Endothelial cell (in vitro differentiated cells): ENCODE measurements at regions not wholly inside any gene's neighbourhood (a gene's known extent, or its start where the extent isn't known, plus 50 kb on each side); places are given as distances from the start of the nearest gene placed in this dataset.
A peak's percentile ranks its signal among the peaks of the same experiment; 100 is the strongest.

ENCODE experiments used
- DNase-seq: peaks from one replicate; pipeline ENCODE4 v3.0.0; 2021; ENCODE audit warnings: low spot score
- H3K27ac Mint-ChIP-seq: one replicate; pipeline ENCODE4 v1.8.0; 2021; ENCODE audit warnings: mixed read lengths, inconsistent platforms; ENCODE audit not compliant: unreplicated experiment
- H3K27me3 Mint-ChIP-seq: one replicate; pipeline ENCODE4 v1.8.0; 2021; ENCODE audit warnings: mild to moderate bottlenecking, moderate library complexity, mixed read lengths, inconsistent platforms; ENCODE audit not compliant: unreplicated experiment
- H3K36me3 Mint-ChIP-seq: one replicate; pipeline ENCODE4 v1.8.0; 2021; ENCODE audit warnings: mild to moderate bottlenecking, low read depth, mixed read lengths, inconsistent platforms; ENCODE audit not compliant: unreplicated experiment
- H3K4me1 Mint-ChIP-seq: one replicate; pipeline ENCODE4 v1.8.0; 2021; ENCODE audit warnings: mild to moderate bottlenecking, mixed read lengths, inconsistent platforms; ENCODE audit not compliant: unreplicated experiment
- H3K4me3 Mint-ChIP-seq: one replicate; pipeline ENCODE4 v1.8.0; 2021; ENCODE audit warnings: mild to moderate bottlenecking, mixed read lengths, inconsistent platforms; ENCODE audit not compliant: unreplicated experiment
- H3K9me3 Mint-ChIP-seq: one replicate; pipeline ENCODE4 v1.8.0; 2021; ENCODE audit warnings: mixed read lengths, inconsistent platforms; ENCODE audit not compliant: unreplicated experiment
- CTCF ChIP-seq: fragments of 200-600 bp; sonication (generic); IDR thresholded peaks from one replicate; pipeline ENCODE4 v1.5.0; 2021; ENCODE audit warnings: antibody characterized with exemption; ENCODE audit not compliant: unreplicated experiment

- H3K27me3 Mint-ChIP-seq = peaks cover 5% of the 10 kb centered on the region
- DNase-seq = no peak
- no peak overlapping the region for H3K4me3 Mint-ChIP-seq
- H3K9me3 Mint-ChIP-seq = no peaks in the 10 kb centered on the region
- H3K27ac Mint-ChIP-seq = peak overlapping the region; percentile 21
- H3K4me1 Mint-ChIP-seq = no peaks in the 10 kb centered on the region
- H3K36me3 Mint-ChIP-seq = no peaks in the 10 kb centered on the region
- no peak for TF ChIP-seq CTCF
These were observed 159.2 kb downstream of the DRD1 start for GRCh38 chr5:175284806-175285205.

GRCh38 chr5:175282611-175283225 lies 161.3 kb downstream of the DRD1 start:
- no peak overlapping the region for H3K4me3 Mint-ChIP-seq

GRCh38 chr5:175281714-175282113 lies 162.3 kb downstream of the DRD1 start:
- H3K36me3 Mint-ChIP-seq = no peaks in the 10 kb centered on the region
- no peak for DNase-seq
- H3K4me3 Mint-ChIP-seq = no peak overlapping the region
- no peaks in the 10 kb centered on the region for H3K9me3 Mint-ChIP-seq
- TF ChIP-seq CTCF = no peak
- no peak overlapping the region for H3K27ac Mint-ChIP-seq
- H3K27me3 Mint-ChIP-seq = peaks cover 3% of the 10 kb centered on the region
- H3K4me1 Mint-ChIP-seq = no peaks in the 10 kb centered on the region

More at GRCh38 chr5:175282611-175283225, 161.3 kb downstream of the DRD1 start:
- no peak for DNase-seq
- Mint-ChIP-seq H3K27ac (no peak overlapping the region), H3K36me3 (no peaks in the 10 kb centered on the region), H3K9me3 (no peaks in the 10 kb centered on the region), H3K4me1 (no peaks in the 10 kb centered on the region), H3K27me3 (peaks cover 3% of the 10 kb centered on the region)
- TF ChIP-seq CTCF = no peak

GRCh38 chr5:175281257-175281656 lies 162.7 kb downstream of the DRD1 start:
- Mint-ChIP-seq H3K36me3 (no peaks in the 10 kb centered on the region), H3K9me3 (no peaks in the 10 kb centered on the region), H3K27me3 (no peaks in the 10 kb centered on the region), H3K4me3 (no peak overlapping the region), H3K4me1 (no peaks in the 10 kb centered on the region), H3K27ac (no peak overlapping the region)
- no peak for TF ChIP-seq CTCF
- no peak for DNase-seq

GRCh38 chr5:175279506-175279905 lies 164.5 kb downstream of the DRD1 start:
- DNase-seq = no peak
- Mint-ChIP-seq H3K9me3 (no peaks in the 10 kb centered on the region), H3K27me3 (no peaks in the 10 kb centered on the region), H3K36me3 (no peaks in the 10 kb centered on the region), H3K27ac (no peak overlapping the region), H3K4me1 (no peaks in the 10 kb centered on the region), H3K4me3 (no peak overlapping the region)
- TF ChIP-seq CTCF = no peak
